Activated T-helper 1 cell treated with anti-CD3 and anti-CD28 coated beads, Interleukin-12 subunit alpha, Interleukin-12 subunit beta, Interleukin-2, Interleukin-4 antibody, amounts not matched to agents 30 ng/mL and 10 ng/mL and 1 ng/mL, durations not matched to agents 14 hours and 24 hours and 36 hours (primary cell): ENCODE measurements at regions not wholly inside any gene's neighbourhood (a gene's known extent, or its start where the extent isn't known, plus 50 kb on each side); places are given as distances from the start of the nearest gene placed in this dataset.

ENCODE experiments used
- DNase-seq: peaks from one replicate; pipeline ENCODE4 v3.0.0; 2021; ENCODE audit warnings: low spot score
- H3K27ac Mint-ChIP-seq: one replicate; pipeline ENCODE4 v1.8.0; 2021; ENCODE audit warnings: mild to moderate bottlenecking, mixed read lengths
- H3K27me3 Mint-ChIP-seq: one replicate; pipeline ENCODE4 v1.8.0; 2022; ENCODE audit warnings: mild to moderate bottlenecking, moderate library complexity, mixed read lengths; ENCODE audit not compliant: insufficient read depth
- H3K36me3 Mint-ChIP-seq: one replicate; pipeline ENCODE4 v1.8.0; 2021; ENCODE audit warnings: low read depth, mixed read lengths
- H3K4me1 Mint-ChIP-seq: one replicate; pipeline ENCODE4 v1.8.0; 2021; ENCODE audit warnings: low read depth, mixed read lengths
- H3K4me3 Mint-ChIP-seq: one replicate; pipeline ENCODE4 v1.8.0; 2021; ENCODE audit warnings: mild to moderate bottlenecking, moderate library complexity, mixed read lengths
- H3K9me3 Mint-ChIP-seq: one replicate; pipeline ENCODE4 v1.8.0; 2021; ENCODE audit warnings: mixed read lengths
- intact Hi-C: fragments of 100-400 bp; cut with micrococcal nuclease; formaldehyde crosslinking; loops from one replicate; pipeline ENCODE4 v1.15.1; 2024

- intact Hi-C loops = no loop called here
- Mint-ChIP-seq H3K27ac (no peak overlapping the region), H3K27me3 (no peaks in the 10 kb centered on the region), H3K4me1 (no peaks in the 10 kb centered on the region), H3K9me3 (no peaks in the 10 kb centered on the region), H3K4me3 (no peak overlapping the region), H3K36me3 (no peaks in the 10 kb centered on the region)
- no peak for DNase-seq
Measured at GRCh38 chr4:163991298-163991865, 496.9 kb downstream of the TMA16 start.

GRCh38 chr4:164009435-164009834, 514.9 kb downstream of the TMA16 start:
- Mint-ChIP-seq H3K27me3 (peaks cover 2% of the 10 kb centered on the region), H3K36me3 (no peaks in the 10 kb centered on the region), H3K9me3 (no peaks in the 10 kb centered on the region), H3K27ac (no peak overlapping the region), H3K4me3 (no peak overlapping the region), H3K4me1 (no peaks in the 10 kb centered on the region)
- intact Hi-C loops = no loop called here
- DNase-seq = no peak

DNA sequence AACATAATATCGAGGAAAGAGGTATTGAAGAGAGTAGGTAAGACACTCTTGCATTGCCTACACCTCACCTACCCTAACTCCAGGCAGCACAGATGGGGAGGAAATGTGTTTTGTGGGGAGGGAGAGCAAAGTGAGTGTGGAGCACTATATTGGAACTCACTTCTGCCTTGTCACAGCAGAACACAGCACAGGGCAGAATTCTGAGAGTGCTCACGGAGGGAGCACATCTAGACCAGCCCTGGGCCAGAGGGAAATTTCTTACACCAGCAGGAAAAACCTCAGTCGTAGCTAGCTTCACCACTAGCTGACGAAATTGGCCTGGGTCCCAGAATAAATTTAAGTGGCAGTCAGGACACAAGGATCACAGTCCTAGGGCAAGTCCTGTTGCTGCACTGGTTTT, 517.3 kb downstream of the TMA16 start:
- Mint-ChIP-seq H3K36me3 (no peaks in the 10 kb centered on the region), H3K27me3 (peaks cover 5% of the 10 kb centered on the region), H3K9me3 (no peaks in the 10 kb centered on the region), H3K4me1 (no peaks in the 10 kb centered on the region), H3K4me3 (no peak overlapping the region), H3K27ac (no peak overlapping the region)
- no peak for DNase-seq
- intact Hi-C loops = loop anchor here (2.0 kb wide), 1 partner anchor 461 kb away; no protein-coding TSS in a partner anchor

- H3K36me3 Mint-ChIP-seq = no peaks in the 10 kb centered on the region
- no peak overlapping the region for H3K4me3 Mint-ChIP-seq
- no peak for DNase-seq
- H3K4me1 Mint-ChIP-seq = no peaks in the 10 kb centered on the region
- H3K27me3 Mint-ChIP-seq = peaks cover 5% of the 10 kb centered on the region
- intact Hi-C loops = loop anchor here (2.0 kb wide), 1 partner anchor 462 kb away; no protein-coding TSS in a partner anchor
- no peaks in the 10 kb centered on the region for H3K9me3 Mint-ChIP-seq
- H3K27ac Mint-ChIP-seq = no peak overlapping the region
Measured at GRCh38 chr4:164012396-164013027, 518.0 kb downstream of the TMA16 start.

GRCh38 chr4:164021947-164022346, 527.5 kb downstream of the TMA16 start:
- Mint-ChIP-seq H3K9me3 (peaks cover 4% of the 10 kb centered on the region), H3K27me3 (no peaks in the 10 kb centered on the region), H3K36me3 (no peaks in the 10 kb centered on the region), H3K4me1 (no peaks in the 10 kb centered on the region), H3K27ac (no peak overlapping the region), H3K4me3 (no peak overlapping the region)
- no peak for DNase-seq
- intact Hi-C loops = no loop called here

DNA sequence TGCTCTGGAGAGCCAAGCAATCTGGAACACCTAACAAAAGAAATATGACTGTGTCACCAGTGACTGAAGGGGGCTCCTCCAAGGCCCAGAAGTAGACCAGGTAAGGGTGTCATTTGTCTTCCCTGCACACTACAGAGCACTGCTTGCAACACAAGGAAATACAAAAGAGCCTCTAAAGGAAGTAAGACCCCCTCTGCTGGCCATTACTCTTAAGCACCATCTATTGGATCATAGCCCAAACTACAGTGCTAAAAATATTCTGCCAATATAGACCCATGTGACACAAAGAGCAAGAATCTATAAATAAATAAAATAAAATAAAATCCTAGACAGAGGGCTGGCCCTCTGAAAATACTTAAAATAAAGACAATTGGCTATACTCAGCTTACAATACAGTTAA, 528.7 kb downstream of the TMA16 start:
- Mint-ChIP-seq H3K9me3 (peaks cover 4% of the 10 kb centered on the region), H3K4me1 (no peaks in the 10 kb centered on the region), H3K36me3 (no peaks in the 10 kb centered on the region), H3K27ac (no peak overlapping the region), H3K4me3 (no peak overlapping the region), H3K27me3 (no peaks in the 10 kb centered on the region)
- intact Hi-C loops = no loop called here
- DNase-seq = no peak

DNA sequence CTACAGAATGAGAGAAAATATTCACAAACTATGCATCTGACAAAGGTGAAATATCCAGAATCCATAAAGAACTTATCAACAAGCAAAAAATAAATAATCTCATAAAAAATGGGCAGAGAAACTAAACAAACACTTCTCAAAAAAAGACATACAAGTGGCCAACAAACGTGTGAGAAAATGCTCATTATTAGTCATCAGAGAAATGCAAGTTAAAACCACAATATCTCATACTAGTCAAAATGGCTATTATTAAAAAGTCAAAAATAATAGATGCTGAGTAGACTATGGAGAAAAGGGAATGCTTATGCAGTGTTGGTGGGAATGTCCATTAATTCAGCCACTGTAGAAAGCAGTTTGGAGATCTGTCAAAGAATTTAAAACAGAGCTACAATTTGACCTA, 533.3 kb downstream of the TMA16 start:
- H3K27me3 Mint-ChIP-seq = no peaks in the 10 kb centered on the region
- H3K9me3 Mint-ChIP-seq = peaks cover 4% of the 10 kb centered on the region
- no peak overlapping the region for H3K4me3 Mint-ChIP-seq
- no peak overlapping the region for H3K27ac Mint-ChIP-seq
- H3K36me3 Mint-ChIP-seq = no peaks in the 10 kb centered on the region
- H3K4me1 Mint-ChIP-seq = no peaks in the 10 kb centered on the region
- intact Hi-C loops = no loop called here
- no peak for DNase-seq

DNA sequence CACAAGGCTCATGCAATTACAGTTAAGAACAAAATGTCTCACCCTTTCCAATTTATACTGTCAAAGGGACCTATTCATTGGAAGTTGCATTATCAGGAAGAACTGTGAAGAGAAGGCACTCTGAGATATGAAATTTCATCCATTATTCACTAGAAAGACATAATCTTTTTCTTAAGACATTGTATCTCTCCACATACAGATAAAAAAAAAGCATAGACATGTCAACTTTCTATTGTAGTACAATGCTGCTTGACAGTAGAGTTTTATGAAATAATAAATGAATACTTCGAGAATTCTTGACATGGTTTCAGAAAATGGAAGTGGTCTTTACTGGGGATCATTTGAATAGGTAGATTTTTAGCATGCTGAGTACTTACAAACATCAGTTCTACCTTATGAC, 545.0 kb downstream of the TMA16 start:
- H3K36me3 Mint-ChIP-seq = no peaks in the 10 kb centered on the region
- no peak for DNase-seq
- no peak overlapping the region for H3K27ac Mint-ChIP-seq
- H3K27me3 Mint-ChIP-seq = no peaks in the 10 kb centered on the region
- H3K4me1 Mint-ChIP-seq = no peaks in the 10 kb centered on the region
- intact Hi-C loops = no loop called here
- H3K9me3 Mint-ChIP-seq = peaks cover 22% of the 10 kb centered on the region
- no peak overlapping the region for H3K4me3 Mint-ChIP-seq

GRCh38 chr4:164056426-164057142, 562.1 kb downstream of the TMA16 start:
- H3K36me3 Mint-ChIP-seq = no peaks in the 10 kb centered on the region
- intact Hi-C loops = no loop called here
- no peaks in the 10 kb centered on the region for H3K27me3 Mint-ChIP-seq
- no peak for DNase-seq
- H3K4me1 Mint-ChIP-seq = no peaks in the 10 kb centered on the region
- H3K27ac Mint-ChIP-seq = no peak overlapping the region
- no peaks in the 10 kb centered on the region for H3K9me3 Mint-ChIP-seq
- no peak overlapping the region for H3K4me3 Mint-ChIP-seq

- DNase-seq = no peak
- Mint-ChIP-seq H3K9me3 (no peaks in the 10 kb centered on the region), H3K4me1 (no peaks in the 10 kb centered on the region), H3K36me3 (no peaks in the 10 kb centered on the region), H3K4me3 (no peak overlapping the region), H3K27ac (no peak overlapping the region), H3K27me3 (no peaks in the 10 kb centered on the region)
- intact Hi-C loops = no loop called here
Measured at GRCh38 chr4:164058776-164059445, 564.4 kb downstream of the TMA16 start.

- H3K4me3 Mint-ChIP-seq = no peak overlapping the region
- no peak overlapping the region for H3K27ac Mint-ChIP-seq
- no peaks in the 10 kb centered on the region for H3K36me3 Mint-ChIP-seq
- H3K27me3 Mint-ChIP-seq = no peaks in the 10 kb centered on the region
- H3K9me3 Mint-ChIP-seq = no peaks in the 10 kb centered on the region
- H3K4me1 Mint-ChIP-seq = no peaks in the 10 kb centered on the region
- intact Hi-C loops = no loop called here
- no peak for DNase-seq
Measured at GRCh38 chr4:164060456-164060855, 566.0 kb downstream of the TMA16 start.

DNA sequence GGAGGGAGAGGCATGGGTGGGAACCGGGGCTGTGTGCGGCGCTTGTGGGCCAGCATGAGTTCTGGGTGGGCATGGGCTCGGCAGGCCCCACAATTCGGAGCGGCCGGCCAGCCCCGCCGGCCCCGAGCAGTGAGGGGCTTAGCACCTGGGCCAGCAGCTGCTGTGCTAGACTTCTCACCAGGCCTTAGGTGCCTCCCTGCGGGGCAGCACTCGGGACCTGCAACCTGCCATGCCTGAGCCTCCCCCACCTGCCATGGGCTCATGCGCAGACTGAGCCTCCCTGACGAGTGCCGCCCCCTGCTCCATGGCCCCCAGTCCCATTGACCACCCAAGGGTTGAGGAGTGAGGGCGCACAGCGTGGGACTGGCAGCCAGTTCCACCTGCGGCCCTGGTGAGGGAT, 573.9 kb downstream of the TMA16 start:
- H3K27ac Mint-ChIP-seq = no peak overlapping the region
- H3K36me3 Mint-ChIP-seq = no peaks in the 10 kb centered on the region
- H3K4me1 Mint-ChIP-seq = no peaks in the 10 kb centered on the region
- no peak overlapping the region for H3K4me3 Mint-ChIP-seq
- DNase-seq = no peak
- no peaks in the 10 kb centered on the region for H3K27me3 Mint-ChIP-seq
- peaks cover 21% of the 10 kb centered on the region for H3K9me3 Mint-ChIP-seq
- intact Hi-C loops = no loop called here

- DNase-seq = no peak
- no peaks in the 10 kb centered on the region for H3K36me3 Mint-ChIP-seq
- intact Hi-C loops = no loop called here
- H3K4me3 Mint-ChIP-seq = no peak overlapping the region
- no peak overlapping the region for H3K27ac Mint-ChIP-seq
- peaks cover 21% of the 10 kb centered on the region for H3K9me3 Mint-ChIP-seq
- H3K27me3 Mint-ChIP-seq = no peaks in the 10 kb centered on the region
- H3K4me1 Mint-ChIP-seq = no peaks in the 10 kb centered on the region
Measured at GRCh38 chr4:164070625-164071024, 576.1 kb downstream of the TMA16 start.
